Activated CD4-positive, alpha-beta T cell treated with anti-CD3 and anti-CD28 coated beads for 36 hours (primary cell): ENCODE measurements at regions not wholly inside any gene's neighbourhood (a gene's known extent, or its start where the extent isn't known, plus 50 kb on each side); places are given as distances from the start of the nearest gene placed in this dataset.
"Not testable (repeated sequence)": the region's sequence is repeated elsewhere in the genome, so short reads cannot be mapped to it uniquely, and the experiment has no call there.

Source experiments
- ATAC-seq: fragments of 200-7000 bp; cut with Tn5 transposase; one replicate; pipeline ENCODE4 v1.10.0; 2021; ENCODE audit warnings: mild to moderate bottlenecking, moderate library complexity
- CTCF ChIA-PET: fragments of 350-600 bp; sonication (Branson Sonifier 250); formaldehyde crosslinking; loops from one replicate; lab custom pipeline; 2021; ENCODE audit warnings: antibody characterized with exemption; lab: Charles Lee
- POLR2A ChIA-PET: fragments of 350-600 bp; sonication (Branson Sonifier 250); formaldehyde crosslinking; loops from one replicate; lab custom pipeline; 2021; ENCODE audit warnings: antibody characterized with exemption, inconsistent platforms; lab: Charles Lee
- DNase-seq: peaks from one replicate; pipeline ENCODE4 v3.0.0-alpha.2; 2020
- H3K27ac Mint-ChIP-seq: one replicate; pipeline ENCODE4 v1.8.0; 2021; ENCODE audit warnings: mixed read lengths
- H3K27me3 Mint-ChIP-seq: one replicate; pipeline ENCODE4 v1.8.0; 2021; ENCODE audit warnings: mixed read lengths
- H3K36me3 Mint-ChIP-seq: one replicate; pipeline ENCODE4 v1.8.0; 2021; ENCODE audit warnings: low read depth, mixed read lengths
- H3K4me1 Mint-ChIP-seq: one replicate; pipeline ENCODE4 v1.8.0; 2021; ENCODE audit warnings: mixed read lengths
- H3K4me3 Mint-ChIP-seq: one replicate; pipeline ENCODE4 v1.8.0; 2021; ENCODE audit warnings: mild to moderate bottlenecking, moderate library complexity, mixed read lengths
- H3K9me3 Mint-ChIP-seq: one replicate; pipeline ENCODE4 v1.8.0; 2021; ENCODE audit warnings: low read depth, mixed read lengths
- intact Hi-C, 2 experiments: fragments of 100-400 bp; cut with DNase I in 1 of 2; cut with micrococcal nuclease in 1 of 2; formaldehyde crosslinking; loops; one replicate each; pipeline versions ENCODE4 v1.14.2 to v1.15.1; 2022 to 2024; cut with DNase I, micrococcal nuclease

DNA sequence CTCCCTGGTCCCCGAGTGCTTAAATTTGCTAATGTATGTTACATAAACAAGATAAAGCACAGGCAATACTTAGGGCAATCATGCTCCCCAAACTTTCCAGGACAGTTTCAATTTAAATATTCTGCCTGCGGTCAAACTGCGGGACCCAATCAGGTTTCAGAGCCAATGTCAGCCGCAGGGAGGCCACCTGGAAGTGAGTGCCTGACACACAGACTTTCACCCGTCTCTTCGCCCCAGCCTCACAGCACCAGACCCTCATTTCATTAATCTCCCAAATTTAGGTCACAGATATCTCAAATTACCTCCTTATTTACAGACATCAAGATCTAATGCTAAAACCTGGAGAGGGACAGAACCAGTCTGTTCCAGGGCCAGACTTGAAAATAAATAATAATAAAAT is 107.2 kb upstream of the ALDH1A3 start:
- Mint-ChIP-seq H3K4me3 (no peak overlapping the region), H3K4me1 (no peaks in the 10 kb centered on the region), H3K27me3 (peaks cover 7% of the 10 kb centered on the region), H3K9me3 (peaks cover 3% of the 10 kb centered on the region), H3K27ac (no peak overlapping the region), H3K36me3 (no peaks in the 10 kb centered on the region)
- ChIA-PET POLR2A (no interaction called here), CTCF (no interaction called here)
- ATAC-seq: no peak
- intact Hi-C loops: no loop called here
- no peak for DNase-seq

- Mint-ChIP-seq H3K36me3 (no peaks in the 10 kb centered on the region), H3K9me3 (peaks cover 3% of the 10 kb centered on the region), H3K4me1 (no peaks in the 10 kb centered on the region), H3K4me3 (no peak overlapping the region), H3K27ac (no peak overlapping the region), H3K27me3 (peaks cover 7% of the 10 kb centered on the region)
- POLR2A ChIA-PET: no interaction called here
- DNase-seq: no peak
- CTCF ChIA-PET: no interaction called here
- intact Hi-C loops: no loop called here
- no peak for ATAC-seq
Observed at GRCh38 chr15:100772892-100773520, 106.6 kb upstream of the ALDH1A3 start.

GRCh38 chr15:100774044-100774443 is 105.6 kb upstream of the ALDH1A3 start:
- CTCF ChIA-PET: not testable (repeated sequence)

GRCh38 chr15:100775581-100776185 is 103.9 kb upstream of the ALDH1A3 start:
- H3K9me3 Mint-ChIP-seq: peaks cover 3% of the 10 kb centered on the region
- DNase-seq (no peak), ATAC-seq (no peak)
- H3K27me3 Mint-ChIP-seq: peaks cover 10% of the 10 kb centered on the region
- ChIA-PET CTCF (no interaction called here), POLR2A (no interaction called here)
- no peaks in the 10 kb centered on the region for H3K36me3 Mint-ChIP-seq
- intact Hi-C loops: no loop called here
- no peaks in the 10 kb centered on the region for H3K4me1 Mint-ChIP-seq
- no peak overlapping the region for H3K27ac Mint-ChIP-seq
- H3K4me3 Mint-ChIP-seq: no peak overlapping the region

More at GRCh38 chr15:100774044-100774443, 105.6 kb upstream of the ALDH1A3 start:
- H3K9me3 Mint-ChIP-seq, H3K27me3 Mint-ChIP-seq, intact Hi-C loops, ATAC-seq, H3K4me1 Mint-ChIP-seq, H3K27ac Mint-ChIP-seq, H3K4me3 Mint-ChIP-seq, H3K36me3 Mint-ChIP-seq, DNase-seq, POLR2A ChIA-PET: not testable (repeated sequence)

DNA sequence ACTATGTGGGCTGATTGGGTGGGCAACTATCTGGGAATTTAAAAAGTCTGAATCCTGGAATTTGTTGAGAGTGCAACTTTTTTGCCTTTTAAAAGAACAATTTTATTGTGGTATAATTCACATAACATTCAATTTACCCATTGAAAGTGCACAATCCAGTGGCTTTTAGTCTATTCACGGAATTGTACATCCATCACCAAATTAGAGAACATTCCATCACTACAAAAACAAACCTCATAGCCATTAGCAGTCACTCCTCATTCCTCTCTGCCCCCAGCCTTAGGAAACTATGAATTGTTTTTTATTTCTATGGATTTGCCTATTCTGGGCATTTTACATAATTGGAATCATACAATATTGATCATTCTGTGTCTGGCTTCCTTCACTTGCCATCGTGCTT is 101.8 kb upstream of the ALDH1A3 start:
- H3K9me3 Mint-ChIP-seq: peaks cover 3% of the 10 kb centered on the region
- no peaks in the 10 kb centered on the region for H3K36me3 Mint-ChIP-seq
- H3K27ac Mint-ChIP-seq: no peak overlapping the region
- DNase-seq (no peak), ATAC-seq (no peak)
- H3K4me3 Mint-ChIP-seq: no peak overlapping the region
- H3K4me1 Mint-ChIP-seq: no peaks in the 10 kb centered on the region
- H3K27me3 Mint-ChIP-seq: peaks cover 6% of the 10 kb centered on the region
- intact Hi-C loops: no loop called here
- POLR2A ChIA-PET: no interaction called here
- CTCF ChIA-PET: no interaction called here

GRCh38 chr15:100778831-100779288 is 100.8 kb upstream of the ALDH1A3 start:
- H3K9me3 Mint-ChIP-seq: peaks cover 3% of the 10 kb centered on the region
- DNase-seq (no peak), ATAC-seq (no peak)
- no peak overlapping the region for H3K4me3 Mint-ChIP-seq
- ChIA-PET POLR2A (no interaction called here), CTCF (no interaction called here)
- no peaks in the 10 kb centered on the region for H3K4me1 Mint-ChIP-seq
- intact Hi-C loops: no loop called here
- H3K27ac Mint-ChIP-seq: no peak overlapping the region
- no peaks in the 10 kb centered on the region for H3K36me3 Mint-ChIP-seq
- peaks cover 6% of the 10 kb centered on the region for H3K27me3 Mint-ChIP-seq

GRCh38 chr15:100779331-100780207 is 100.1 kb upstream of the ALDH1A3 start:
- H3K27me3 Mint-ChIP-seq: peaks cover 6% of the 10 kb centered on the region
- no peak overlapping the region for H3K27ac Mint-ChIP-seq
- no peaks in the 10 kb centered on the region for H3K4me1 Mint-ChIP-seq
- ATAC-seq: no peak
- no peak overlapping the region for H3K4me3 Mint-ChIP-seq
- CTCF ChIA-PET: no interaction called here
- no peaks in the 10 kb centered on the region for H3K36me3 Mint-ChIP-seq
- H3K9me3 Mint-ChIP-seq: peaks cover 3% of the 10 kb centered on the region
- POLR2A ChIA-PET: no interaction called here
- intact Hi-C loops: no loop called here
- no peak for DNase-seq

DNA sequence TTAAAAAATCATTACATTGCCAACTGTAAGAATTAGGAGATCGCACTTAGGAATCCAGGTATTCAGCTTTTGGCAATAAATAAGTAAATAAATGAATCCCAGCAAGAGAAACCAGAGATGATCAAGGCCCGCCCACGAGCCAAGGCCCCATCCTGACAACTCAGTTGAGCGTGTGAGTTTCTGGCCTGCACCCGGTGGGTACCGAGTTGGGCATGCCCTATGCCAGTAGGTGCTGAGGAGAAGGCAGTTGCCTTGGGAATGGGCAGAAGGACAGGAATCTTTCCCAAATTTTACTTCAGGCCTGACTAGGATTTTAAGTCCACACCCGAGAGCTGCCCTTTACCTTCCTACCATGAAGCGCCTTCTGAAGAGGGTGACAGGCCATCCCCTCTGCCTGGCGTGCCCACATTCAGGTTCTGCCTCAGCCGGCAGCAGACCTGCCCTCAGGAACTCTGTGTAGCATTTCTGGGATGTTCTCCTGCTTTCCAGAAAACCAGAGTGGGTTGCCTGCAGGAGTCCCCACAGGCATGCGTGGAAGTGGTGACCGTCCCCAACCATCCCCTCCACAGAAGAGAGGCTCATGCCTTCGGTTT is 99.3 kb upstream of the ALDH1A3 start:
- DNase-seq: no peak
- no peak overlapping the region for H3K27ac Mint-ChIP-seq
- peaks cover 6% of the 10 kb centered on the region for H3K27me3 Mint-ChIP-seq
- no peak for ATAC-seq
- H3K9me3 Mint-ChIP-seq: peaks cover 3% of the 10 kb centered on the region
- no peak overlapping the region for H3K4me3 Mint-ChIP-seq
- ChIA-PET CTCF (no interaction called here), POLR2A (no interaction called here)
- H3K4me1 Mint-ChIP-seq: no peaks in the 10 kb centered on the region
- intact Hi-C loops: no loop called here
- H3K36me3 Mint-ChIP-seq: no peaks in the 10 kb centered on the region

GRCh38 chr15:100781061-100781960 is 98.3 kb upstream of the ALDH1A3 start:
- Mint-ChIP-seq H3K27me3 (peaks cover 3% of the 10 kb centered on the region), H3K4me3 (no peak overlapping the region), H3K36me3 (no peaks in the 10 kb centered on the region), H3K4me1 (no peaks in the 10 kb centered on the region), H3K27ac (no peak overlapping the region), H3K9me3 (no peaks in the 10 kb centered on the region)
- CTCF ChIA-PET: no interaction called here
- intact Hi-C loops: no loop called here
- DNase-seq (no peak), ATAC-seq (no peak)
- POLR2A ChIA-PET: no interaction called here

- no peak for ATAC-seq
- H3K9me3 Mint-ChIP-seq: no peaks in the 10 kb centered on the region
- no peaks in the 10 kb centered on the region for H3K4me1 Mint-ChIP-seq
- H3K27ac Mint-ChIP-seq: no peak overlapping the region
- H3K4me3 Mint-ChIP-seq: no peak overlapping the region
- ChIA-PET POLR2A (no interaction called here), CTCF (no interaction called here)
- DNase-seq: no peak
- peaks cover 3% of the 10 kb centered on the region for H3K27me3 Mint-ChIP-seq
- no peaks in the 10 kb centered on the region for H3K36me3 Mint-ChIP-seq
- intact Hi-C loops: no loop called here
Observed at GRCh38 chr15:100781961-100782530, 97.6 kb upstream of the ALDH1A3 start.

DNA sequence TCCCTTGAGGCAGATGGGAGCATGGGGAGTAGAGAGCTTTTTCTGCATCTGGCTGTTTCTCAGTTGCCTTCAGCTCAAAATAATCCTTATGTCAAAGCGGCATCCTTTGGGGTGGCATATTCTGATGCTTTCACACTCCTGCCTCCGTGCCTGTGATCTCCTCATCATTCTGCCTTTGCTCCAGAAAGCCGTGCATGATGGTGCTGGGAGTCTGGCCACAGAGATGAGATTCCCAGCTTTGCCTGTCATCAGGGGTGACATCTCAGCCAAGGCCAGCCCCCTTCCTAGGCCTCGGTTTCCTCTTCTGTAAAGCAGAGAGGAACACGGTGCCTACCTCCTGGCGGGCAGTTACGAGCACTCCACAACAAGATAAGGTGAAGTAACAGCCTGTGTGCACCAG is 96.3 kb upstream of the ALDH1A3 start:
- Mint-ChIP-seq H3K9me3 (no peaks in the 10 kb centered on the region), H3K27ac (no peak overlapping the region), H3K27me3 (peaks cover 4% of the 10 kb centered on the region), H3K36me3 (no peaks in the 10 kb centered on the region), H3K4me3 (no peak overlapping the region), H3K4me1 (no peaks in the 10 kb centered on the region)
- POLR2A ChIA-PET: no interaction called here
- CTCF ChIA-PET: no interaction called here
- intact Hi-C loops: no loop called here
- DNase-seq (no peak), ATAC-seq (no peak)
